Activated naive CD4-positive, alpha-beta T cell treated with anti-CD3 and anti-CD28 coated beads for 36 hours (primary cell): ENCODE measurements at regions not wholly inside any gene's neighbourhood (a gene's known extent, or its start where the extent isn't known, plus 50 kb on each side); places are given as distances from the start of the nearest gene placed in this dataset.

ENCODE experiments used
- CTCF ChIA-PET: fragments of 350-600 bp; sonication (Branson Sonifier 250); formaldehyde crosslinking; loops from one replicate; lab custom pipeline; 2021; ENCODE audit warnings: antibody characterized with exemption; lab: Charles Lee
- DNase-seq: peaks from one replicate; pipeline ENCODE4 v3.0.0-alpha.2; 2020
- H3K27ac Mint-ChIP-seq: one replicate; pipeline ENCODE4 v1.8.0; 2021; ENCODE audit warnings: mild to moderate bottlenecking, mixed read lengths
- H3K27me3 Mint-ChIP-seq: one replicate; pipeline ENCODE4 v1.8.0; 2021; ENCODE audit warnings: low read depth, mixed read lengths
- H3K36me3 Mint-ChIP-seq: one replicate; pipeline ENCODE4 v1.8.0; 2021; ENCODE audit warnings: low read depth, mixed read lengths
- H3K4me1 Mint-ChIP-seq: one replicate; pipeline ENCODE4 v1.8.0; 2021; ENCODE audit warnings: low read depth, mixed read lengths
- H3K4me3 Mint-ChIP-seq: one replicate; pipeline ENCODE4 v1.8.0; 2021; ENCODE audit warnings: mild to moderate bottlenecking, moderate library complexity, mixed read lengths
- H3K9me3 Mint-ChIP-seq: one replicate; pipeline ENCODE4 v1.8.0; 2021; ENCODE audit warnings: mixed read lengths
- intact Hi-C: fragments of 100-400 bp; cut with micrococcal nuclease; formaldehyde crosslinking; loops from one replicate; pipeline ENCODE4 v1.15.1; 2023

GRCh38 chr2:212667751-212668316 is 129.2 kb upstream of the ERBB4 start:
- H3K27ac Mint-ChIP-seq: no peak overlapping the region
- CTCF ChIA-PET: no interaction called here
- H3K36me3 Mint-ChIP-seq: no peaks in the 10 kb centered on the region
- H3K27me3 Mint-ChIP-seq: no peaks in the 10 kb centered on the region
- no peak for DNase-seq
- H3K4me3 Mint-ChIP-seq: no peak overlapping the region
- H3K4me1 Mint-ChIP-seq: no peaks in the 10 kb centered on the region
- intact Hi-C loops: no loop called here
- no peaks in the 10 kb centered on the region for H3K9me3 Mint-ChIP-seq

- CTCF ChIA-PET: no interaction called here
- intact Hi-C loops: no loop called here
These were observed 127.3 kb upstream of the ERBB4 start for GRCh38 chr2:212665948-212666347.

GRCh38 chr2:212659441-212659840 is 120.8 kb upstream of the ERBB4 start:
- no peaks in the 10 kb centered on the region for H3K4me1 Mint-ChIP-seq
- intact Hi-C loops: no loop called here
- H3K27me3 Mint-ChIP-seq: no peaks in the 10 kb centered on the region
- CTCF ChIA-PET: no interaction called here
- H3K36me3 Mint-ChIP-seq: no peaks in the 10 kb centered on the region
- H3K27ac Mint-ChIP-seq: no peak overlapping the region
- no peak overlapping the region for H3K4me3 Mint-ChIP-seq
- peaks cover 10% of the 10 kb centered on the region for H3K9me3 Mint-ChIP-seq
- DNase-seq: no peak

More at GRCh38 chr2:212665948-212666347, 127.3 kb upstream of the ERBB4 start:
- Mint-ChIP-seq H3K36me3 (no peaks in the 10 kb centered on the region), H3K27me3 (no peaks in the 10 kb centered on the region), H3K4me1 (no peaks in the 10 kb centered on the region), H3K27ac (no peak overlapping the region), H3K4me3 (no peak overlapping the region), H3K9me3 (no peaks in the 10 kb centered on the region)
- DNase-seq: no peak

- Mint-ChIP-seq H3K4me3 (no peak overlapping the region), H3K4me1 (no peaks in the 10 kb centered on the region), H3K36me3 (no peaks in the 10 kb centered on the region), H3K27me3 (peaks cover 3% of the 10 kb centered on the region), H3K9me3 (peaks cover 5% of the 10 kb centered on the region), H3K27ac (no peak overlapping the region)
- intact Hi-C loops: no loop called here
- CTCF ChIA-PET: no interaction called here
- DNase-seq: no peak
These were observed 111.0 kb upstream of the ERBB4 start for GRCh38 chr2:212649646-212650045.

- CTCF ChIA-PET: no interaction called here
- Mint-ChIP-seq H3K4me1 (no peaks in the 10 kb centered on the region), H3K4me3 (no peak overlapping the region), H3K36me3 (no peaks in the 10 kb centered on the region), H3K27me3 (peaks cover 3% of the 10 kb centered on the region), H3K9me3 (no peaks in the 10 kb centered on the region), H3K27ac (no peak overlapping the region)
- no peak for DNase-seq
- intact Hi-C loops: no loop called here
These were observed 108.2 kb upstream of the ERBB4 start for GRCh38 chr2:212646698-212647366.

- no peak overlapping the region for H3K4me3 Mint-ChIP-seq
- CTCF ChIA-PET: no interaction called here
- H3K4me1 Mint-ChIP-seq: no peaks in the 10 kb centered on the region
- no peak overlapping the region for H3K27ac Mint-ChIP-seq
- no peaks in the 10 kb centered on the region for H3K36me3 Mint-ChIP-seq
- no peak for DNase-seq
- H3K27me3 Mint-ChIP-seq: peaks cover 3% of the 10 kb centered on the region
- intact Hi-C loops: no loop called here
- H3K9me3 Mint-ChIP-seq: no peaks in the 10 kb centered on the region
These were observed 105.7 kb upstream of the ERBB4 start for GRCh38 chr2:212644195-212644837.

GRCh38 chr2:212640428-212640827 is 101.8 kb upstream of the ERBB4 start:
- H3K4me3 Mint-ChIP-seq: no peak overlapping the region
- CTCF ChIA-PET: no interaction called here
- peaks cover 3% of the 10 kb centered on the region for H3K27me3 Mint-ChIP-seq
- H3K4me1 Mint-ChIP-seq: no peaks in the 10 kb centered on the region
- DNase-seq: no peak
- peaks cover 1% of the 10 kb centered on the region for H3K9me3 Mint-ChIP-seq
- H3K27ac Mint-ChIP-seq: no peak overlapping the region
- intact Hi-C loops: no loop called here
- H3K36me3 Mint-ChIP-seq: no peaks in the 10 kb centered on the region

GRCh38 chr2:212638694-212639093 is 100.1 kb upstream of the ERBB4 start:
- no peak for DNase-seq
- Mint-ChIP-seq H3K4me1 (no peaks in the 10 kb centered on the region), H3K27ac (no peak overlapping the region), H3K27me3 (no peaks in the 10 kb centered on the region), H3K4me3 (no peak overlapping the region), H3K9me3 (peaks cover 1% of the 10 kb centered on the region), H3K36me3 (no peaks in the 10 kb centered on the region)
- intact Hi-C loops: no loop called here
- CTCF ChIA-PET: no interaction called here

- Mint-ChIP-seq H3K9me3 (no peaks in the 10 kb centered on the region), H3K27ac (no peak overlapping the region), H3K36me3 (no peaks in the 10 kb centered on the region), H3K4me3 (no peak overlapping the region), H3K27me3 (no peaks in the 10 kb centered on the region), H3K4me1 (no peaks in the 10 kb centered on the region)
- intact Hi-C loops: no loop called here
- CTCF ChIA-PET: no interaction called here
- DNase-seq: no peak
These were observed 90.0 kb upstream of the ERBB4 start for GRCh38 chr2:212628586-212628985.

GRCh38 chr2:212626371-212626918 is 87.8 kb upstream of the ERBB4 start:
- intact Hi-C loops: no loop called here
- H3K9me3 Mint-ChIP-seq: no peaks in the 10 kb centered on the region
- CTCF ChIA-PET: no interaction called here
- DNase-seq: no peak
- H3K27me3 Mint-ChIP-seq: no peaks in the 10 kb centered on the region
- H3K4me3 Mint-ChIP-seq: no peak overlapping the region
- H3K36me3 Mint-ChIP-seq: no peaks in the 10 kb centered on the region
- H3K27ac Mint-ChIP-seq: no peak overlapping the region
- H3K4me1 Mint-ChIP-seq: no peaks in the 10 kb centered on the region

- DNase-seq: no peak
- H3K27me3 Mint-ChIP-seq: no peaks in the 10 kb centered on the region
- intact Hi-C loops: no loop called here
- no peak overlapping the region for H3K4me3 Mint-ChIP-seq
- CTCF ChIA-PET: no interaction called here
- H3K36me3 Mint-ChIP-seq: no peaks in the 10 kb centered on the region
- no peaks in the 10 kb centered on the region for H3K4me1 Mint-ChIP-seq
- no peaks in the 10 kb centered on the region for H3K9me3 Mint-ChIP-seq
- no peak overlapping the region for H3K27ac Mint-ChIP-seq
These were observed 81.4 kb upstream of the ERBB4 start for GRCh38 chr2:212619954-212620353.

GRCh38 chr2:212618636-212619035 is 80.0 kb upstream of the ERBB4 start:
- intact Hi-C loops: no loop called here
- DNase-seq: no peak
- Mint-ChIP-seq H3K9me3 (no peaks in the 10 kb centered on the region), H3K27me3 (no peaks in the 10 kb centered on the region), H3K4me1 (no peaks in the 10 kb centered on the region), H3K27ac (no peak overlapping the region), H3K36me3 (no peaks in the 10 kb centered on the region), H3K4me3 (no peak overlapping the region)
- CTCF ChIA-PET: no interaction called here
